Mucosa of stomach (tissue), 1 donor: ENCODE measurements at regions not wholly inside any gene's neighbourhood (a gene's known extent, or its start where the extent isn't known, plus 50 kb on each side); places are given as distances from the start of the nearest gene placed in this dataset.

ENCODE experiments used
- H3K27me3 ChIP-seq: one replicate; pipeline ENCODE4 v1.7.0; 2013; ENCODE audit warnings: mild to moderate bottlenecking, low read length; ENCODE audit not compliant: control insufficient read depth, insufficient read depth
- H3K36me3 ChIP-seq: one replicate; pipeline ENCODE4 v1.7.0; 2013; ENCODE audit warnings: low read length; ENCODE audit not compliant: control insufficient read depth, insufficient read depth
- H3K4me1 ChIP-seq: one replicate; pipeline ENCODE4 v1.7.0; 2013; ENCODE audit warnings: mild to moderate bottlenecking, low read length; ENCODE audit not compliant: control insufficient read depth, insufficient read depth
- H3K4me3 ChIP-seq: one replicate; pipeline ENCODE4 v1.7.0; 2013; ENCODE audit warnings: low read length
- H3K9ac ChIP-seq: one replicate; pipeline ENCODE4 v1.7.0; 2013; ENCODE audit warnings: mild to moderate bottlenecking, low read length, moderate library complexity
- H3K9me3 ChIP-seq: one replicate; pipeline ENCODE4 v1.7.0; 2013; ENCODE audit warnings: mild to moderate bottlenecking, low read length, moderate library complexity; ENCODE audit not compliant: control insufficient read depth
- donor health status: Pancreatic carcinoma.

GRCh38 chr6:104639668-104640067 lies 220.1 kb downstream of the HACE1 start:
- no peak overlapping the region for H3K4me3 ChIP-seq
- no peaks in the 10 kb centered on the region for H3K4me1 ChIP-seq
- H3K9me3 ChIP-seq = no peaks in the 10 kb centered on the region
- no peak overlapping the region for H3K9ac ChIP-seq
- no peaks in the 10 kb centered on the region for H3K27me3 ChIP-seq
- no peaks in the 10 kb centered on the region for H3K36me3 ChIP-seq

GRCh38 chr6:104638841-104639290 lies 220.9 kb downstream of the HACE1 start:
- H3K4me3 ChIP-seq = no peak overlapping the region
- H3K9ac ChIP-seq = no peak overlapping the region
- no peaks in the 10 kb centered on the region for H3K27me3 ChIP-seq
- no peaks in the 10 kb centered on the region for H3K4me1 ChIP-seq
- no peaks in the 10 kb centered on the region for H3K9me3 ChIP-seq
- no peaks in the 10 kb centered on the region for H3K36me3 ChIP-seq

GRCh38 chr6:104633125-104633524 lies 226.6 kb downstream of the HACE1 start:
- no peaks in the 10 kb centered on the region for H3K27me3 ChIP-seq
- H3K36me3 ChIP-seq = no peaks in the 10 kb centered on the region
- H3K9me3 ChIP-seq = no peaks in the 10 kb centered on the region
- H3K4me3 ChIP-seq = no peak overlapping the region
- H3K9ac ChIP-seq = no peak overlapping the region
- peaks cover 5% of the 10 kb centered on the region for H3K4me1 ChIP-seq

GRCh38 chr6:104632588-104632987 lies 227.1 kb downstream of the HACE1 start:
- peaks cover 5% of the 10 kb centered on the region for H3K4me1 ChIP-seq
- no peak overlapping the region for H3K4me3 ChIP-seq
- no peaks in the 10 kb centered on the region for H3K27me3 ChIP-seq
- no peaks in the 10 kb centered on the region for H3K36me3 ChIP-seq
- H3K9ac ChIP-seq = no peak overlapping the region
- H3K9me3 ChIP-seq = no peaks in the 10 kb centered on the region

- no peaks in the 10 kb centered on the region for H3K36me3 ChIP-seq
Measured at GRCh38 chr6:104630955-104631354, 228.8 kb downstream of the HACE1 start.

GRCh38 chr6:104630522-104630921 lies 229.2 kb downstream of the HACE1 start:
- Histone ChIP-seq H3K27me3 (no peaks in the 10 kb centered on the region), H3K36me3 (no peaks in the 10 kb centered on the region), H3K4me1 (peaks cover 5% of the 10 kb centered on the region), H3K9me3 (no peaks in the 10 kb centered on the region), H3K9ac (no peak overlapping the region), H3K4me3 (no peak overlapping the region)

More at GRCh38 chr6:104630955-104631354, 228.8 kb downstream of the HACE1 start:
- Histone ChIP-seq H3K4me1 (peaks cover 5% of the 10 kb centered on the region), H3K9ac (no peak overlapping the region), H3K9me3 (no peaks in the 10 kb centered on the region), H3K4me3 (no peak overlapping the region), H3K27me3 (no peaks in the 10 kb centered on the region)

GRCh38 chr6:104629826-104630225 lies 229.9 kb downstream of the HACE1 start:
- H3K36me3 ChIP-seq = no peaks in the 10 kb centered on the region
- H3K9ac ChIP-seq = no peak overlapping the region
- H3K9me3 ChIP-seq = no peaks in the 10 kb centered on the region
- H3K4me3 ChIP-seq = no peak overlapping the region
- H3K27me3 ChIP-seq = no peaks in the 10 kb centered on the region
- peaks cover 5% of the 10 kb centered on the region for H3K4me1 ChIP-seq

GRCh38 chr6:104625536-104625935 lies 234.2 kb downstream of the HACE1 start:
- Histone ChIP-seq H3K27me3 (no peaks in the 10 kb centered on the region), H3K9me3 (no peaks in the 10 kb centered on the region), H3K9ac (no peak overlapping the region), H3K4me1 (no peaks in the 10 kb centered on the region), H3K4me3 (no peak overlapping the region), H3K36me3 (no peaks in the 10 kb centered on the region)

- Histone ChIP-seq H3K4me1 (no peaks in the 10 kb centered on the region), H3K36me3 (no peaks in the 10 kb centered on the region), H3K4me3 (no peak overlapping the region), H3K27me3 (no peaks in the 10 kb centered on the region), H3K9me3 (no peaks in the 10 kb centered on the region), H3K9ac (no peak overlapping the region)
Measured at GRCh38 chr6:104623052-104623690, 236.5 kb downstream of the HACE1 start.

- Histone ChIP-seq H3K36me3 (no peaks in the 10 kb centered on the region), H3K9me3 (no peaks in the 10 kb centered on the region), H3K27me3 (no peaks in the 10 kb centered on the region), H3K4me3 (no peak overlapping the region), H3K9ac (no peak overlapping the region), H3K4me1 (no peaks in the 10 kb centered on the region)
Measured at GRCh38 chr6:104621396-104621795, 238.3 kb downstream of the HACE1 start.

- Histone ChIP-seq H3K4me3 (no peak overlapping the region), H3K4me1 (no peaks in the 10 kb centered on the region), H3K27me3 (no peaks in the 10 kb centered on the region), H3K9ac (no peak overlapping the region), H3K36me3 (no peaks in the 10 kb centered on the region), H3K9me3 (no peaks in the 10 kb centered on the region)
Measured at GRCh38 chr6:104617591-104617990, 242.1 kb downstream of the HACE1 start.

GRCh38 chr6:104614394-104614793 lies 245.3 kb downstream of the HACE1 start:
- Histone ChIP-seq H3K36me3 (no peaks in the 10 kb centered on the region), H3K9ac (no peak overlapping the region), H3K4me1 (no peaks in the 10 kb centered on the region), H3K27me3 (no peaks in the 10 kb centered on the region), H3K4me3 (no peak overlapping the region), H3K9me3 (no peaks in the 10 kb centered on the region)
